H1 (cell line): ENCODE measurements at regions not wholly inside any gene's neighbourhood (a gene's known extent, or its start where the extent isn't known, plus 50 kb on each side); places are given as distances from the start of the nearest gene placed in this dataset.

Experiments
- CTCF ChIA-PET: fragments of 300-600 bp; sonication (Branson Sonifier 250); formaldehyde crosslinking; loops from one replicate; lab custom pipeline; 2021; ENCODE audit not compliant: partially characterized antibody; lab: Charles Lee
- POLR2A ChIA-PET: fragments of 300-600 bp; sonication (Branson Sonifier 250); formaldehyde crosslinking; loops from one replicate; lab custom pipeline; 2021; ENCODE audit warnings: inconsistent platforms; ENCODE audit not compliant: partially characterized antibody; lab: Charles Lee
- DNase-seq, 2 experiments: peaks; one replicate each; pipeline versions ENCODE4 v3.0.0 to v3.0.0-alpha.2; 2010 to 2022; ENCODE audit warnings: low spot score in 2 of 2, low read depth in 1 of 2, mixed read lengths in 1 of 2
- FAIRE-seq: peaks from 2 replicates; lab custom pipeline; 2011; peaks lifted over from hg19 to GRCh38; lab: Jason Lieb, UNC
- H2AFZ ChIP-seq: 2 replicates; pipeline ENCODE4 v1.8.1; 2012; ENCODE audit warnings: low read length, inconsistent platforms
- H2AK5ac ChIP-seq: 2 replicates; pipeline ENCODE4 v1.6.1; 2013; ENCODE audit warnings: low read depth, low read length
- H2BK120ac ChIP-seq: replicated peaks from 2 replicates; pipeline ENCODE3; 2013; ENCODE audit warnings: low read depth, low read length, inconsistent platforms
- H2BK12ac ChIP-seq: 2 replicates; pipeline ENCODE4 v1.6.1; 2013; ENCODE audit warnings: low read depth, low read length
- H2BK15ac ChIP-seq: 2 replicates; pipeline ENCODE4 v1.6.1; 2013; ENCODE audit warnings: low read length
- H2BK20ac ChIP-seq: 2 replicates; pipeline ENCODE4 v1.6.1; 2013; ENCODE audit warnings: low read length
- H2BK5ac ChIP-seq: 2 replicates; pipeline ENCODE4 v1.6.1; 2013; ENCODE audit warnings: low read depth, low read length
- H3K14ac ChIP-seq: 2 replicates; pipeline ENCODE4 v1.6.1; 2013; ENCODE audit warnings: inconsistent platforms; ENCODE audit not compliant: insufficient read length
- H3K18ac ChIP-seq: 2 replicates; pipeline ENCODE4 v1.6.1; 2013; ENCODE audit warnings: low read length; ENCODE audit errors: extremely low read depth
- H3K23ac ChIP-seq: 2 replicates; pipeline ENCODE4 v1.6.1; 2013; ENCODE audit warnings: inconsistent platforms; ENCODE audit not compliant: insufficient read length
- H3K23me2 ChIP-seq: 2 replicates; pipeline ENCODE4 v1.6.1; 2013; ENCODE audit warnings: low read depth, low read length
- H3K27ac ChIP-seq: 2 replicates; pipeline ENCODE4 v1.6.1; 2011; ENCODE audit warnings: low read depth, low read length, inconsistent platforms
- H3K27me3 ChIP-seq, 4 experiments: replicated peaks in 1 of 4; 1 replicate in 1 of 4; 2 replicates in 3 of 4; pipeline versions ENCODE4 v1.6.1 to v1.8.1; 2011 to 2013; ENCODE audit warnings: low read length in 3 of 4, mild to moderate bottlenecking in 3 of 4, inconsistent platforms in 2 of 4, mixed read lengths in 2 of 4, moderate library complexity in 1 of 4; ENCODE audit not compliant: control insufficient read depth in 3 of 4, insufficient read depth in 3 of 4; ENCODE audit errors: extremely low read depth in 1 of 4
- H3K36me3 ChIP-seq, 4 experiments: 2 replicates each; pipeline versions ENCODE4 v1.6.1 to v1.8.1; 2011 to 2013; ENCODE audit warnings: mild to moderate bottlenecking in 4 of 4, low read length in 3 of 4, moderate library complexity in 2 of 4, control low read depth in 1 of 4, inconsistent platforms in 1 of 4; ENCODE audit not compliant: insufficient read depth in 4 of 4, control insufficient read depth in 2 of 4
- H3K4ac ChIP-seq: replicated peaks from 2 replicates; pipeline ENCODE3; 2013; ENCODE audit warnings: low read length, low read depth, mixed read lengths, inconsistent platforms; ENCODE audit not compliant: insufficient read length
- H3K4me1 ChIP-seq, 4 experiments: replicated peaks in 1 of 4; 1 replicate in 1 of 4; 2 replicates in 3 of 4; pipeline versions ENCODE4 v1.6.1 to v1.8.1; 2011 to 2013; ENCODE audit warnings: low read length in 3 of 4, inconsistent platforms in 2 of 4, mixed read lengths in 1 of 4; ENCODE audit not compliant: insufficient read depth in 4 of 4, control insufficient read depth in 3 of 4
- H3K4me2 ChIP-seq, 2 experiments: 2 replicates each; pipeline versions ENCODE4 v1.6.1 to v1.8.1; 2011 to 2013; ENCODE audit warnings: low read depth in 2 of 2, low read length in 2 of 2, control low read depth in 1 of 2, inconsistent platforms in 1 of 2, mild to moderate bottlenecking in 1 of 2; ENCODE audit not compliant: insufficient read depth in 1 of 2
- H3K4me3 ChIP-seq, 4 experiments: fragments of 200-600, 300-600 bp in 1 of 4; sonication (generic), shearing (Covaris generic), sonication (Bioruptor Twin) in 1 of 4; 2 replicates each; pipeline versions ENCODE4 v1.5.1 to v1.8.1; 2011 to 2016; ENCODE audit warnings: low read length in 4 of 4, low read depth in 3 of 4, control low read depth in 2 of 4, inconsistent platforms in 2 of 4, mild to moderate bottlenecking in 2 of 4, mixed read lengths in 1 of 4, moderate library complexity in 1 of 4; ENCODE audit not compliant: insufficient read depth in 2 of 4; ENCODE audit errors: extremely low read depth in 1 of 4
- H3K56ac ChIP-seq: replicated peaks from 2 replicates; pipeline ENCODE3; 2013; ENCODE audit warnings: low read depth, mild to moderate bottlenecking, mixed read lengths, low read length, inconsistent platforms; ENCODE audit not compliant: insufficient read length
- H3K79me1 ChIP-seq: 2 replicates; pipeline ENCODE4 v1.6.1; 2013; ENCODE audit warnings: low read depth, low read length, control low read depth
- H3K79me2 ChIP-seq, 2 experiments: 2 replicates each; pipeline versions ENCODE4 v1.6.1 to v1.8.1; 2012 to 2013; ENCODE audit warnings: low read length in 2 of 2, mild to moderate bottlenecking in 2 of 2, inconsistent platforms in 1 of 2; ENCODE audit not compliant: insufficient read depth in 2 of 2, control insufficient read depth in 1 of 2
- H3K9ac ChIP-seq, 4 experiments: replicated peaks in 1 of 4; 1 replicate in 1 of 4; 2 replicates in 3 of 4; pipeline versions ENCODE4 v1.6.1 to v1.8.1; 2011 to 2013; ENCODE audit warnings: low read depth in 3 of 4, low read length in 3 of 4, control low read depth in 2 of 4, mild to moderate bottlenecking in 2 of 4, moderate library complexity in 2 of 4, inconsistent platforms in 1 of 4; ENCODE audit errors: extremely low read depth in 1 of 4
- H3K9me3 ChIP-seq, 2 experiments: 2 replicates each; pipeline versions ENCODE4 v1.6.1 to v1.8.1; 2012 to 2013; ENCODE audit warnings: mild to moderate bottlenecking in 2 of 2, moderate library complexity in 2 of 2, control low read depth in 1 of 2, inconsistent platforms in 1 of 2, low read depth in 1 of 2, low read length in 1 of 2, mixed read lengths in 1 of 2; ENCODE audit not compliant: insufficient read depth in 2 of 2
- H4K20me1 ChIP-seq, 2 experiments: replicated peaks in 1 of 2; 2 replicates each; pipeline versions ENCODE3 to v1.8.1; 2011 to 2013; ENCODE audit warnings: inconsistent platforms in 2 of 2, low read length in 2 of 2, mild to moderate bottlenecking in 1 of 2; ENCODE audit not compliant: insufficient read depth in 2 of 2, control insufficient read depth in 1 of 2
- H4K5ac ChIP-seq: 2 replicates; pipeline ENCODE4 v1.6.1; 2013; ENCODE audit warnings: low read length, low read depth, mixed read lengths, inconsistent platforms; ENCODE audit not compliant: insufficient read length
- H4K8ac ChIP-seq: 2 replicates; pipeline ENCODE4 v1.8.0; 2013; ENCODE audit warnings: mild to moderate bottlenecking, moderate library complexity, low read length, inconsistent platforms; ENCODE audit not compliant: insufficient read depth; ENCODE audit errors: extremely low read depth
- H4K91ac ChIP-seq: replicated peaks from 2 replicates; pipeline ENCODE3; 2013; ENCODE audit warnings: low read length, mixed read lengths, inconsistent platforms; ENCODE audit not compliant: insufficient read length
- BRCA1 ChIP-seq: IDR thresholded peaks from 2 replicates; pipeline ENCODE4 v1.6.1; 2012; ENCODE audit warnings: low read depth, low read length, improper control_type of control experiment
- CHD1 ChIP-seq: IDR thresholded peaks from 2 replicates; pipeline ENCODE4 v1.6.1; 2012; ENCODE audit warnings: low read depth, low read length, improper control_type of control experiment
- CHD2 ChIP-seq: IDR thresholded peaks from 2 replicates; pipeline ENCODE4 v1.6.1; 2012; ENCODE audit warnings: low read length, improper control_type of control experiment
- HDAC2 ChIP-seq, 2 experiments: fragments of 300-600 bp in 1 of 2; sonication (generic) in 1 of 2; IDR thresholded peaks; 2 replicates each; pipeline ENCODE4 v1.6.1; 2011 to 2012; ENCODE audit warnings: low read depth in 2 of 2, low read length in 2 of 2, mild to moderate bottlenecking in 2 of 2, moderate library complexity in 2 of 2, borderline replicate concordance in 1 of 2, inconsistent platforms in 1 of 2
- NANOG ChIP-seq: IDR thresholded peaks from 2 replicates; pipeline ENCODE4 v1.6.1; 2011; ENCODE audit warnings: low read length, low read depth, mild to moderate bottlenecking, inconsistent platforms; ENCODE audit not compliant: insufficient read depth, poor library complexity, severe bottlenecking
- SP1 ChIP-seq: IDR thresholded peaks from 2 replicates; pipeline ENCODE4 v1.6.1; 2011; ENCODE audit warnings: low read depth, low read length
- SP2 ChIP-seq: IDR thresholded peaks from 2 replicates; pipeline ENCODE4 v1.6.1; 2012; ENCODE audit warnings: mild to moderate bottlenecking, low read length, inconsistent platforms
- WGBS, 2 experiments: shearing (Covaris generic) in 1 of 2; methylation state at CpG; one replicate each; pipeline versions ENCODE4 v1.1.6 to v1.1.7; 2013 to 2015; ENCODE audit warnings: low lambda C conversion rate in 2 of 2, mixed read lengths in 2 of 2, inconsistent platforms in 1 of 2, low coverage in 1 of 2, missing lambda C conversion rate in 1 of 2; ENCODE audit not compliant: insufficient replicate concordance in 2 of 2, insufficient coverage in 1 of 2, insufficient read length in 1 of 2; ENCODE audit errors: extremely low coverage in 1 of 2, missing lambda C conversion rate in 1 of 2; 5-methylcytosine and 5-hydroxymethylcytosine counted together
- TF ChIP-seq, protein P1 (sequence below): IDR thresholded peaks from 2 replicates; pipeline ENCODE4 v1.6.1; 2011; ENCODE audit warnings: low read depth, mild to moderate bottlenecking, low read length; ENCODE audit not compliant: insufficient read depth

DNA sequence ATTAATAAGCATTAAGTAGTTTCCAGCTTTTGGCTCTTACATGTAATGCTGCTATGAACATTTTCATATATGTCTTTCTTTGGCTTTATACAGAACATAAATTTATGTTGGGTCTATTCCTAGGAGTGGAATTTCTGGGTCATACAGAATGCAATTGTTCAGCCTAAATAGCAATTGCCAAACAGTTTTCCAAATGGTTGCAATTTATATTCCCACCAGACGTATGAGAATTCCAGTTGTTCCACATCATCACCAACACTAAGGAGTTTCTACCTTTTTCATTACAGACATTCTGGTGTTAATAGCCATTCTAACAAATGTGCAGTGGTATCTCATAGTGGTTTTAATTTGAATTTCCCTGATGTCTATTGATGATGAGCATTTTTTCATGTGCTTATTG lies 160.1 kb upstream of the TMC3 start:
- Histone ChIP-seq H3K36me3 (no peaks in the 10 kb centered on the region), H3K27ac (no peak overlapping the region), H3K23me2 (no peaks in the 10 kb centered on the region), H4K20me1 (no peaks in the 10 kb centered on the region), H3K4me1 (peaks cover 4 to 12% (median 11%) of the 10 kb centered on the region in 4 experiments), H3K14ac (no peak overlapping the region), H3K4me3 (no peak overlapping the region), H3K9ac (no peak overlapping the region), H4K8ac (no peak overlapping the region), H2AK5ac (no peak overlapping the region), H3K4ac (no peak overlapping the region), H4K5ac (no peak overlapping the region), H2BK120ac (no peak overlapping the region), H3K79me2 (no peaks in the 10 kb centered on the region), H4K91ac (no peak overlapping the region), H3K9me3 (no peaks in the 10 kb centered on the region), H3K23ac (no peak overlapping the region), H3K4me2 (no peak overlapping the region), H2BK12ac (no peak overlapping the region), H3K79me1 (no peaks in the 10 kb centered on the region), H3K56ac (no peak overlapping the region), H2BK15ac (no peak overlapping the region), H3K27me3 (no peaks in the 10 kb centered on the region), H3K18ac (no peak overlapping the region), H2BK20ac (no peak overlapping the region), H2BK5ac (no peak overlapping the region), H2AFZ (no peak overlapping the region)
- POLR2A ChIA-PET: no interaction called here
- DNase-seq (no peak), FAIRE-seq (no peak)
- WGBS, 2 experiments: 93% methylated on average over 1 of the region's 1 CpG; no CpG with 5 or more reads in 1 of the 2 experiments
- CTCF ChIA-PET: no interaction called here
- TF ChIP-seq HDAC2 (IDR thresholded peaks at IDR 0.05; ENCODE audit: borderline replicate concordance in 1 of 2, low read depth in 2 of 2, low read length in 2 of 2) (no peak), CHD1 (no peak), SP1 (no peak), CHD2 (no peak), BRCA1 (no peak), NANOG (no peak), SP2 (no peak)
- TF ChIP-seq, protein P1, sequence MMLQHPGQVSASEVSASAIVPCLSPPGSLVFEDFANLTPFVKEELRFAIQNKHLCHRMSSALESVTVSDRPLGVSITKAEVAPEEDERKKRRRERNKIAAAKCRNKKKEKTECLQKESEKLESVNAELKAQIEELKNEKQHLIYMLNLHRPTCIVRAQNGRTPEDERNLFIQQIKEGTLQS: no peak
